Ovary (tissue), 7 donors: ENCODE measurements at regions not wholly inside any gene's neighbourhood (a gene's known extent, or its start where the extent isn't known, plus 50 kb on each side); places are given as distances from the start of the nearest gene placed in this dataset.

Source experiments
- DNase-seq, 5 donors: peaks; one replicate each; pipeline ENCODE4 v3.0.0-alpha.2; 2019 to 2020
- H3K27ac ChIP-seq, 2 donors: fragments of 200-600 bp; one replicate each; pipeline versions ENCODE4 v1.5.1 to v1.8.0; 2019 to 2022
- H3K27me3 ChIP-seq: fragments of 200-600 bp; one replicate; pipeline ENCODE4 v1.8.0; 2022
- H3K36me3 ChIP-seq: fragments of 200-600 bp; sonication (generic); one replicate; pipeline ENCODE4 v1.5.1; 2019
- H3K4me1 ChIP-seq: one replicate; pipeline ENCODE4 v1.8.1; 2013; ENCODE audit warnings: mild to moderate bottlenecking, moderate library complexity; ENCODE audit not compliant: insufficient read depth
- H3K4me3 ChIP-seq: fragments of 200-600 bp; sonication (generic); one replicate; pipeline ENCODE4 v1.5.1; 2017
- H3K9me3 ChIP-seq, 2 donors: fragments of 200-600 bp in 1 of 2; sonication (generic) in 1 of 2; one replicate each; pipeline versions ENCODE4 v1.5.1 to v1.8.1; 2013 to 2019; ENCODE audit warnings: mild to moderate bottlenecking in 1 of 2, moderate library complexity in 1 of 2
- EP300 ChIP-seq: sonication (generic); formaldehyde crosslinking; IDR thresholded peaks from one replicate; pipeline ENCODE4 v1.6.1; 2017; ENCODE audit warnings: antibody characterized with exemption
- POLR2A ChIP-seq: fragments of 450-650 bp; IDR thresholded peaks from one replicate; pipeline ENCODE4 v1.6.1; 2017; ENCODE audit warnings: antibody characterized with exemption, mild to moderate bottlenecking, moderate library complexity
- WGBS, 3 donors: extraction: QIAGEN DNeasy Blood & Tissue Kit in 1 of 3; methylation state at CpG; one replicate each; pipeline versions ENCODE4 v1.1.5 to v1.1.7; 2013 to 2017; 5-methylcytosine and 5-hydroxymethylcytosine counted together
- intact Hi-C, 4 donors: fragments of 100-400 bp; cut with DNase I; formaldehyde crosslinking; loops; one replicate each; pipeline versions ENCODE4 v1.11.0 to v1.15.1; 2022 to 2023
- TF ChIP-seq, protein P1 (sequence below), 3 donors: fragments of 450-650 bp in 2 of 3; fragments of 200-600 bp in 1 of 3; IDR thresholded peaks; one replicate each; pipeline versions ENCODE4 v1.5.1 to v1.8.0; 2016 to 2022; ENCODE audit warnings: antibody characterized with exemption in 3 of 3, mild to moderate bottlenecking in 1 of 3
- donor health status: DM: no; HTN: no; CAD: no; lungs with moderate emphysema.
- donor health status: DM: no; HTN: no; CAD: no.
- donor health status: Bipolar disorder and iron deficiency.
- donor health status: DM: no; HTN: no; CAD: no.
- donor health status: DM: yes; HTN: yes; CAD: no.

DNA sequence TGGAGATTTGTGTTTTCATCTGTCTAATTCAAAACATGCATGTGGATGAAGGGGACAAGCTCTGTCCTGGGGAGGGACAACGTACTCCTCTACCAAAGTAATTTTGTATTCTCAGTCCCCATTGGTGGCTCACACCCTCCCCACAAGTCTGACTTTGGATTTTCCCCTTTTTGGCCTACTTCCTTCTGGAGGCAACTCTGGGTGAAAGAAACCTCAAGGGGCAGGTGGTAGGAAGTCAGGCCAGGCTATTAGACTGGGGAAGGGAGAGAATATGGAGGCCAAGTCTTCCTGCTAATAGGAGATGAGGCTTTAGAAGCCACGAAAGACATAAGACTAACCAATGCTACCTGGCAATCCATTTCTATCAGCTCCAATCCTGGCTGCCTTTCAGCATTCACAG is 124.9 kb upstream of the RASGRP1 start:
- WGBS, 3 donors, result 92 to 96% (median 94%) methylated on average over 2 of the region's 2 CpGs
- H3K9me3 ChIP-seq, result no peaks in the 10 kb centered on the region
- intact Hi-C loops, result loop anchor here in 2 of 4 donors (10.0 kb wide), 1 partner anchor 245 kb away; no protein-coding TSS in a partner anchor
- H3K27me3 ChIP-seq, result no peaks in the 10 kb centered on the region
- no peak overlapping the region for H3K27ac ChIP-seq
- H3K4me3 ChIP-seq, result no peak overlapping the region
- no peak for DNase-seq
- TF ChIP-seq, protein P1, sequence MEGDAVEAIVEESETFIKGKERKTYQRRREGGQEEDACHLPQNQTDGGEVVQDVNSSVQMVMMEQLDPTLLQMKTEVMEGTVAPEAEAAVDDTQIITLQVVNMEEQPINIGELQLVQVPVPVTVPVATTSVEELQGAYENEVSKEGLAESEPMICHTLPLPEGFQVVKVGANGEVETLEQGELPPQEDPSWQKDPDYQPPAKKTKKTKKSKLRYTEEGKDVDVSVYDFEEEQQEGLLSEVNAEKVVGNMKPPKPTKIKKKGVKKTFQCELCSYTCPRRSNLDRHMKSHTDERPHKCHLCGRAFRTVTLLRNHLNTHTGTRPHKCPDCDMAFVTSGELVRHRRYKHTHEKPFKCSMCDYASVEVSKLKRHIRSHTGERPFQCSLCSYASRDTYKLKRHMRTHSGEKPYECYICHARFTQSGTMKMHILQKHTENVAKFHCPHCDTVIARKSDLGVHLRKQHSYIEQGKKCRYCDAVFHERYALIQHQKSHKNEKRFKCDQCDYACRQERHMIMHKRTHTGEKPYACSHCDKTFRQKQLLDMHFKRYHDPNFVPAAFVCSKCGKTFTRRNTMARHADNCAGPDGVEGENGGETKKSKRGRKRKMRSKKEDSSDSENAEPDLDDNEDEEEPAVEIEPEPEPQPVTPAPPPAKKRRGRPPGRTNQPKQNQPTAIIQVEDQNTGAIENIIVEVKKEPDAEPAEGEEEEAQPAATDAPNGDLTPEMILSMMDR (IDR thresholded peaks at IDR 0.05), result no peak
- TF ChIP-seq POLR2A (no peak), EP300 (no peak)
- H3K36me3 ChIP-seq, result no peaks in the 10 kb centered on the region
- no peaks in the 10 kb centered on the region for H3K4me1 ChIP-seq

DNA sequence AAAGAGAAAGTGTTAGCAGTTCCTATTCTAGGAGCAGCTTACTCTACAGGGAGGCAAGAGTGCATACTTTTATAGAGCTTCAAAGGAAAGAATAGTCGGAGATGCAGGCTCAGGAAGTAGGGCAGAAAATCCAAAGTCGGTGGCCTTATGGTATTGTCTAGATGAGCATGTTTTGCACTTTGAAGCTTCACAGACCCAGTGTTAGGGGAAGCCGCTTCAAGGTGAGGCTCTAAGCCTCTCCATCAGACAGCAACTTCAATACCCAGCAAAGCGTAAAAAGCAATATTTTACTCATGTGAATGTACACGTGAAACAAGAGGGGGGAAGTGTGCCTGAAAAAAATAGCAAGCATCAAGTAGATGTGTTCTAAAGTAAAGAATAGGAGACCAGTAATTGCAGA is 125.6 kb upstream of the RASGRP1 start:
- TF ChIP-seq, protein P1 (IDR thresholded peaks at IDR 0.05), result no peak
- TF ChIP-seq EP300 (no peak), POLR2A (no peak)
- Histone ChIP-seq H3K4me3 (no peak overlapping the region), H3K27me3 (no peaks in the 10 kb centered on the region), H3K9me3 (no peaks in the 10 kb centered on the region), H3K27ac (no peak overlapping the region), H3K4me1 (no peaks in the 10 kb centered on the region), H3K36me3 (no peaks in the 10 kb centered on the region)
- intact Hi-C loops, result no loop called here
- 89 to 96% (median 94%) methylated on average over 5 of the region's 5 CpGs for WGBS, 3 donors
- no peak for DNase-seq

DNA sequence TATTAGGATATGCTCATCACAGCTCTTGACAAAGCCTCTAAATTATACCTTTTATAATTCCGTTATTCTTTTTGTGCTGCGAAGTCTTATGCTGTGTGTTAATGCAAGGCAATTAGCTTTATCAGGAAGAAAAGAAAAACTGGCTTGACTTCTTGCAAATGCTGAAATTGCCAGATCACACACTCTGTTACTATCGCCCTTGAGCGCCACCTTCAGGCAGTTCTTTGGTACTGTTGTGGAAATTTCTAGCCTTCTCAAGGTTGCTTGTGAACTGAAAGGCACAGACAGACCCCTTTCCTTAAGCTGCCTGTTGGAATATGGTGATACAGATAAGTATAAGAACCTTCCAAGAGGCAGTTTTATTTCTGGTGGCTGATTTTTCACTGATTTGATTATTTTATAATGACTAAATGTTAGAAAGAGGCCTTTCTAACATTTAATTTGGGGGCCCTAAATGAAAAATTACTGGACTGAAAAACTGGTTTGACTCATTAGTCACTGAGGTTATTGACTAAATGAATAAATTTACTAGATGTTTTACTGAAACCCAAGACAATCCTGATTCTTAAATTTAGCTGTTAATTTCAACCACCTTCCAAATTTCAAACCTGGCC is 126.2 kb upstream of the RASGRP1 start:
- intact Hi-C loops, result no loop called here
- DNase-seq, result peak; percentile 20 to 49 (median 46)
- Histone ChIP-seq H3K27ac (no peak overlapping the region), H3K36me3 (no peaks in the 10 kb centered on the region), H3K9me3 (no peaks in the 10 kb centered on the region), H3K27me3 (no peaks in the 10 kb centered on the region), H3K4me3 (no peak overlapping the region), H3K4me1 (no peaks in the 10 kb centered on the region)
- 20 to 22% (median 21%) methylated on average over 4 of the region's 4 CpGs for WGBS, 3 donors
- TF ChIP-seq EP300 (no peak), POLR2A (no peak)
- TF ChIP-seq, protein P1 (IDR thresholded peaks at IDR 0.05), result peak; percentile 25 to 48 (median 42)

DNA sequence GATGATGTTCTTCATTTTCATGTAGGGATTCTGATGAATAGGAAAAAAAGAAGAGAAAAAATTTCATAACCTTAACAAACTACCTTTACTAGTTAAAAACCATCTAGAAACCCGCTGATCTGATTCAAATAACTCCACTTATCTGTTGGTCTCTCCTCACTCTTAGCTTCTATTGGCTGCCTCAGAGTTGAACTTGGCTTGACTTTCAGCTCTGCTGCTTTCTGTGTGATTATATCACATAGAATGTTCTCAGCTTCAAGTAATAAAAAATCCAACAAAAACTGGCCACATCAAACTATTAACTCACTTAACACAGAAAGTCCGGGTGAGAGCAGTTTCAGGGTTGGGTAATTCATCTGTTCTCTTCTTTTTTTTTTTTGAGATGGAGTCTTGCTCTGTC is 126.8 kb upstream of the RASGRP1 start:
- H3K9me3 ChIP-seq, result no peaks in the 10 kb centered on the region
- no peaks in the 10 kb centered on the region for H3K36me3 ChIP-seq
- intact Hi-C loops, result no loop called here
- H3K4me1 ChIP-seq, result no peaks in the 10 kb centered on the region
- WGBS, 3 donors, result 75 to 91% (median 84%) methylated on average over 2 of the region's 2 CpGs
- no peak overlapping the region for H3K4me3 ChIP-seq
- H3K27ac ChIP-seq, result no peak overlapping the region
- no peaks in the 10 kb centered on the region for H3K27me3 ChIP-seq
- DNase-seq, result no peak
- TF ChIP-seq POLR2A, result no peak
- TF ChIP-seq, protein P1 (IDR thresholded peaks at IDR 0.05), result no peak
- no peak for TF ChIP-seq EP300
